ENCODE measurements at regions not wholly inside any gene's neighbourhood (a gene's known extent, or its start where the extent isn't known, plus 50 kb on each side); places are given as distances from the start of the nearest gene placed in this dataset.

- no peak overlapping the region for H3K27ac ChIP-seq (ENCODE audit: low read depth in 1 of 2, low read length in 1 of 2)
- no peak overlapping the region for H3K4me3 ChIP-seq
- no peak for TF ChIP-seq CTCF (IDR thresholded peaks at IDR 0.05; ENCODE audit: control extremely low read depth, extremely low read depth)
- no peak overlapping the region for H3K9ac ChIP-seq (ENCODE audit: insufficient read depth in 1 of 2, low read length in 2 of 2)
- DNase-seq (no peak), ATAC-seq (ENCODE audit: insufficient read depth, low FRiP score) (no peak)
- no peaks in the 10 kb centered on the region for H3K4me1 ChIP-seq (ENCODE audit: control insufficient read depth in 5 of 5, insufficient read depth in 5 of 5, low read length in 5 of 5)
- peaks cover 0 to 2% (median under 1%) of the 10 kb centered on the region in 4 donors for H3K9me3 ChIP-seq (ENCODE audit: control insufficient read depth in 4 of 4, insufficient read depth in 3 of 4, low read length in 3 of 4)
- no peaks in the 10 kb centered on the region for H3K27me3 ChIP-seq (ENCODE audit: control insufficient read depth in 3 of 3, insufficient read depth in 3 of 3, low read length in 2 of 3)
- 84 to 85% methylated on average over 3 of the region's 3 CpGs for WGBS, 2 donors
- H3K36me3 ChIP-seq (ENCODE audit: control insufficient read depth in 4 of 4, insufficient read depth in 4 of 4, low read length in 4 of 4) = no peaks in the 10 kb centered on the region
Observed at GRCh38 chr2:77910136-77910535, 388.0 kb upstream of the LRRTM4 start.

- ATAC-seq (ENCODE audit: insufficient read depth, low FRiP score) (no peak), DNase-seq (no peak)
- 85 to 88% methylated on average over 3 of the region's 3 CpGs for WGBS, 2 donors
- no peak overlapping the region for H3K9ac ChIP-seq (ENCODE audit: insufficient read depth in 1 of 2, low read length in 2 of 2)
- H3K4me1 ChIP-seq (ENCODE audit: control insufficient read depth in 5 of 5, insufficient read depth in 5 of 5, low read length in 5 of 5) = no peaks in the 10 kb centered on the region
- no peaks in the 10 kb centered on the region for H3K9me3 ChIP-seq (ENCODE audit: control insufficient read depth in 4 of 4, insufficient read depth in 3 of 4, low read length in 3 of 4)
- TF ChIP-seq CTCF (IDR thresholded peaks at IDR 0.05; ENCODE audit: control extremely low read depth, extremely low read depth) = no peak
- H3K36me3 ChIP-seq (ENCODE audit: control insufficient read depth in 4 of 4, insufficient read depth in 4 of 4, low read length in 4 of 4) = no peaks in the 10 kb centered on the region
- no peak overlapping the region for H3K27ac ChIP-seq (ENCODE audit: low read depth in 1 of 2, low read length in 1 of 2)
- H3K27me3 ChIP-seq (ENCODE audit: control insufficient read depth in 3 of 3, insufficient read depth in 3 of 3, low read length in 2 of 3) = no peaks in the 10 kb centered on the region
- H3K4me3 ChIP-seq = no peak overlapping the region
Observed at GRCh38 chr2:77920838-77921366, 398.7 kb upstream of the LRRTM4 start.

- H3K27me3 ChIP-seq (ENCODE audit: control insufficient read depth in 3 of 3, insufficient read depth in 3 of 3, low read length in 2 of 3) = no peaks in the 10 kb centered on the region
- DNase-seq (no peak), ATAC-seq (ENCODE audit: insufficient read depth, low FRiP score) (no peak)
- H3K9me3 ChIP-seq (ENCODE audit: control insufficient read depth in 4 of 4, insufficient read depth in 3 of 4, low read length in 3 of 4) = no peaks in the 10 kb centered on the region
- no peak overlapping the region for H3K27ac ChIP-seq (ENCODE audit: low read depth in 1 of 2, low read length in 1 of 2)
- no peak for TF ChIP-seq CTCF (IDR thresholded peaks at IDR 0.05; ENCODE audit: control extremely low read depth, extremely low read depth)
- H3K36me3 ChIP-seq (ENCODE audit: control insufficient read depth in 4 of 4, insufficient read depth in 4 of 4, low read length in 4 of 4) = no peaks in the 10 kb centered on the region
- no peaks in the 10 kb centered on the region for H3K4me1 ChIP-seq (ENCODE audit: control insufficient read depth in 5 of 5, insufficient read depth in 5 of 5, low read length in 5 of 5)
- H3K9ac ChIP-seq (ENCODE audit: insufficient read depth in 1 of 2, low read length in 2 of 2) = no peak overlapping the region
- H3K4me3 ChIP-seq = no peak overlapping the region
- whole genome bisulfite sequencing, 2 donors = 83 to 90% methylated on average over 1 of the region's 1 CpG
Observed at GRCh38 chr2:77922567-77922966, 400.4 kb upstream of the LRRTM4 start.

GRCh38 chr2:77937366-77937765 is 415.2 kb upstream of the LRRTM4 start:
- no peak overlapping the region for H3K9ac ChIP-seq (ENCODE audit: insufficient read depth in 1 of 2, low read length in 2 of 2)
- TF ChIP-seq CTCF (IDR thresholded peaks at IDR 0.05; ENCODE audit: control extremely low read depth, extremely low read depth) = no peak
- 90 to 93% methylated on average over 5 of the region's 5 CpGs for WGBS, 2 donors
- no peaks in the 10 kb centered on the region for H3K36me3 ChIP-seq (ENCODE audit: control insufficient read depth in 4 of 4, insufficient read depth in 4 of 4, low read length in 4 of 4)
- H3K4me3 ChIP-seq = no peak overlapping the region
- H3K27me3 ChIP-seq (ENCODE audit: control insufficient read depth in 3 of 3, insufficient read depth in 3 of 3, low read length in 2 of 3) = no peaks in the 10 kb centered on the region
- no peaks in the 10 kb centered on the region for H3K4me1 ChIP-seq (ENCODE audit: control insufficient read depth in 5 of 5, insufficient read depth in 5 of 5, low read length in 5 of 5)
- no peaks in the 10 kb centered on the region for H3K9me3 ChIP-seq (ENCODE audit: control insufficient read depth in 4 of 4, insufficient read depth in 3 of 4, low read length in 3 of 4)
- no peak overlapping the region for H3K27ac ChIP-seq (ENCODE audit: low read depth in 1 of 2, low read length in 1 of 2)
- no peak for ATAC-seq (ENCODE audit: insufficient read depth, low FRiP score)
- DNase-seq = no peak

Measured in lung (tissue), 11 donors.